ENCODE measurements at regions not wholly inside any gene's neighbourhood (a gene's known extent, or its start where the extent isn't known, plus 50 kb on each side); places are given as distances from the start of the nearest gene placed in this dataset.

- Histone ChIP-seq H3K4me1 (ENCODE audit: control insufficient read depth, insufficient read depth, low read length) (no peaks in the 10 kb centered on the region), H3K4me3 (ENCODE audit: low read length in 2 of 2) (no peak overlapping the region), H3K27ac (ENCODE audit: low read length) (no peak overlapping the region), H3K36me3 (ENCODE audit: control insufficient read depth in 2 of 2, insufficient read depth in 2 of 2, low read length in 2 of 2) (no peaks in the 10 kb centered on the region), H3K27me3 (ENCODE audit: control insufficient read depth in 1 of 2, insufficient read depth in 2 of 2, low read length in 2 of 2) (no peaks in the 10 kb centered on the region), H3K9me3 (ENCODE audit: control insufficient read depth in 2 of 2, low read length in 2 of 2) (no peaks in the 10 kb centered on the region), H3K9ac (ENCODE audit: low read length in 2 of 2) (no peak overlapping the region)
These were observed 774.5 kb downstream of the USP25 start for GRCh38 chr21:16504281-16504680.

- H3K4me3 ChIP-seq (ENCODE audit: low read length in 2 of 2) = no peak overlapping the region
- H3K27me3 ChIP-seq (ENCODE audit: control insufficient read depth in 1 of 2, insufficient read depth in 2 of 2, low read length in 2 of 2) = no peaks in the 10 kb centered on the region
- no peaks in the 10 kb centered on the region for H3K9me3 ChIP-seq (ENCODE audit: control insufficient read depth in 2 of 2, low read length in 2 of 2)
- H3K4me1 ChIP-seq (ENCODE audit: control insufficient read depth, insufficient read depth, low read length) = no peaks in the 10 kb centered on the region
- no peak overlapping the region for H3K27ac ChIP-seq (ENCODE audit: low read length)
- no peak overlapping the region for H3K9ac ChIP-seq (ENCODE audit: low read length in 2 of 2)
- H3K36me3 ChIP-seq (ENCODE audit: control insufficient read depth in 2 of 2, insufficient read depth in 2 of 2, low read length in 2 of 2) = no peaks in the 10 kb centered on the region
These were observed 775.0 kb downstream of the USP25 start for GRCh38 chr21:16504766-16505165.

GRCh38 chr21:16509476-16509875, 779.7 kb downstream of the USP25 start:
- Histone ChIP-seq H3K9me3 (ENCODE audit: control insufficient read depth in 2 of 2, low read length in 2 of 2) (no peaks in the 10 kb centered on the region), H3K4me1 (ENCODE audit: control insufficient read depth, insufficient read depth, low read length) (no peaks in the 10 kb centered on the region), H3K27me3 (ENCODE audit: control insufficient read depth in 1 of 2, insufficient read depth in 2 of 2, low read length in 2 of 2) (no peaks in the 10 kb centered on the region), H3K27ac (ENCODE audit: low read length) (no peak overlapping the region), H3K36me3 (ENCODE audit: control insufficient read depth in 2 of 2, insufficient read depth in 2 of 2, low read length in 2 of 2) (no peaks in the 10 kb centered on the region), H3K4me3 (ENCODE audit: low read length in 2 of 2) (no peak overlapping the region), H3K9ac (ENCODE audit: low read length in 2 of 2) (no peak overlapping the region)

GRCh38 chr21:16514316-16514715, 784.5 kb downstream of the USP25 start:
- Histone ChIP-seq H3K9me3 (ENCODE audit: control insufficient read depth in 2 of 2, low read length in 2 of 2) (no peaks in the 10 kb centered on the region), H3K4me3 (ENCODE audit: low read length in 2 of 2) (no peak overlapping the region), H3K27me3 (ENCODE audit: control insufficient read depth in 1 of 2, insufficient read depth in 2 of 2, low read length in 2 of 2) (no peaks in the 10 kb centered on the region), H3K27ac (ENCODE audit: low read length) (no peak overlapping the region), H3K9ac (ENCODE audit: low read length in 2 of 2) (no peak overlapping the region), H3K4me1 (ENCODE audit: control insufficient read depth, insufficient read depth, low read length) (no peaks in the 10 kb centered on the region), H3K36me3 (ENCODE audit: control insufficient read depth in 2 of 2, insufficient read depth in 2 of 2, low read length in 2 of 2) (no peaks in the 10 kb centered on the region)

GRCh38 chr21:16517383-16517782, 787.6 kb downstream of the USP25 start:
- Histone ChIP-seq H3K27ac (ENCODE audit: low read length) (no peak overlapping the region), H3K9ac (ENCODE audit: low read length in 2 of 2) (no peak overlapping the region), H3K36me3 (ENCODE audit: control insufficient read depth in 2 of 2, insufficient read depth in 2 of 2, low read length in 2 of 2) (no peaks in the 10 kb centered on the region), H3K9me3 (ENCODE audit: control insufficient read depth in 2 of 2, low read length in 2 of 2) (no peaks in the 10 kb centered on the region), H3K4me3 (ENCODE audit: low read length in 2 of 2) (no peak overlapping the region), H3K27me3 (ENCODE audit: control insufficient read depth in 1 of 2, insufficient read depth in 2 of 2, low read length in 2 of 2) (no peaks in the 10 kb centered on the region), H3K4me1 (ENCODE audit: control insufficient read depth, insufficient read depth, low read length) (no peaks in the 10 kb centered on the region)

- Histone ChIP-seq H3K9me3 (ENCODE audit: control insufficient read depth in 2 of 2, low read length in 2 of 2) (no peaks in the 10 kb centered on the region), H3K9ac (ENCODE audit: low read length in 2 of 2) (no peak overlapping the region), H3K4me1 (ENCODE audit: control insufficient read depth, insufficient read depth, low read length) (no peaks in the 10 kb centered on the region), H3K27me3 (ENCODE audit: control insufficient read depth in 1 of 2, insufficient read depth in 2 of 2, low read length in 2 of 2) (no peaks in the 10 kb centered on the region), H3K4me3 (ENCODE audit: low read length in 2 of 2) (no peak overlapping the region), H3K27ac (ENCODE audit: low read length) (no peak overlapping the region), H3K36me3 (ENCODE audit: control insufficient read depth in 2 of 2, insufficient read depth in 2 of 2, low read length in 2 of 2) (no peaks in the 10 kb centered on the region)
These were observed 789.3 kb downstream of the USP25 start for GRCh38 chr21:16519036-16519435.

- Histone ChIP-seq H3K4me3 (ENCODE audit: low read length in 2 of 2) (no peak overlapping the region), H3K27ac (ENCODE audit: low read length) (no peak overlapping the region), H3K9me3 (ENCODE audit: control insufficient read depth in 2 of 2, low read length in 2 of 2) (no peaks in the 10 kb centered on the region), H3K9ac (ENCODE audit: low read length in 2 of 2) (no peak overlapping the region), H3K36me3 (ENCODE audit: control insufficient read depth in 2 of 2, insufficient read depth in 2 of 2, low read length in 2 of 2) (no peaks in the 10 kb centered on the region), H3K4me1 (ENCODE audit: control insufficient read depth, insufficient read depth, low read length) (no peaks in the 10 kb centered on the region), H3K27me3 (ENCODE audit: control insufficient read depth in 1 of 2, insufficient read depth in 2 of 2, low read length in 2 of 2) (no peaks in the 10 kb centered on the region)
These were observed 789.9 kb downstream of the USP25 start for GRCh38 chr21:16519644-16520043.

- no peaks in the 10 kb centered on the region for H3K4me1 ChIP-seq (ENCODE audit: control insufficient read depth, insufficient read depth, low read length)
- H3K27ac ChIP-seq (ENCODE audit: low read length) = no peak overlapping the region
- H3K4me3 ChIP-seq (ENCODE audit: low read length in 2 of 2) = no peak overlapping the region
- no peaks in the 10 kb centered on the region for H3K27me3 ChIP-seq (ENCODE audit: control insufficient read depth in 1 of 2, insufficient read depth in 2 of 2, low read length in 2 of 2)
- no peak overlapping the region for H3K9ac ChIP-seq (ENCODE audit: low read length in 2 of 2)
- H3K9me3 ChIP-seq (ENCODE audit: control insufficient read depth in 2 of 2, low read length in 2 of 2) = no peaks in the 10 kb centered on the region
- no peaks in the 10 kb centered on the region for H3K36me3 ChIP-seq (ENCODE audit: control insufficient read depth in 2 of 2, insufficient read depth in 2 of 2, low read length in 2 of 2)
These were observed 792.8 kb downstream of the USP25 start for GRCh38 chr21:16522548-16522947.

- Histone ChIP-seq H3K36me3 (ENCODE audit: control insufficient read depth in 2 of 2, insufficient read depth in 2 of 2, low read length in 2 of 2) (peaks cover 0 to 2% of the 10 kb centered on the region in 2 donors), H3K4me3 (ENCODE audit: low read length in 2 of 2) (no peak overlapping the region), H3K27me3 (ENCODE audit: control insufficient read depth in 1 of 2, insufficient read depth in 2 of 2, low read length in 2 of 2) (no peaks in the 10 kb centered on the region), H3K27ac (ENCODE audit: low read length) (no peak overlapping the region), H3K9me3 (ENCODE audit: control insufficient read depth in 2 of 2, low read length in 2 of 2) (peaks cover 0 to 2% of the 10 kb centered on the region in 2 donors), H3K4me1 (ENCODE audit: control insufficient read depth, insufficient read depth, low read length) (peaks cover 3% of the 10 kb centered on the region), H3K9ac (ENCODE audit: low read length in 2 of 2) (no peak overlapping the region)
These were observed 800.9 kb downstream of the USP25 start for GRCh38 chr21:16530656-16531055.

- H3K27ac ChIP-seq (ENCODE audit: low read length) = no peak overlapping the region
These were observed 803.1 kb downstream of the USP25 start for GRCh38 chr21:16532840-16533239.

GRCh38 chr21:16533692-16534407, 804.1 kb downstream of the USP25 start:
- peaks cover 3% of the 10 kb centered on the region for H3K4me1 ChIP-seq (ENCODE audit: control insufficient read depth, insufficient read depth, low read length)
- peaks cover 0 to 2% of the 10 kb centered on the region in 2 donors for H3K36me3 ChIP-seq (ENCODE audit: control insufficient read depth in 2 of 2, insufficient read depth in 2 of 2, low read length in 2 of 2)
- H3K27ac ChIP-seq (ENCODE audit: low read length) = peak overlapping the region; percentile 77
- H3K9ac ChIP-seq (ENCODE audit: low read length in 2 of 2) = peak overlapping the region in 1 of 2 donors; percentile 48
- H3K4me3 ChIP-seq (ENCODE audit: low read length in 2 of 2) = peak overlapping the region; percentile 67 to 76
- H3K27me3 ChIP-seq (ENCODE audit: control insufficient read depth in 1 of 2, insufficient read depth in 2 of 2, low read length in 2 of 2) = no peaks in the 10 kb centered on the region
- peaks cover 0 to 2% of the 10 kb centered on the region in 2 donors for H3K9me3 ChIP-seq (ENCODE audit: control insufficient read depth in 2 of 2, low read length in 2 of 2)

More at GRCh38 chr21:16532840-16533239, 803.1 kb downstream of the USP25 start:
- peaks cover 0 to 2% of the 10 kb centered on the region in 2 donors for H3K9me3 ChIP-seq (ENCODE audit: control insufficient read depth in 2 of 2, low read length in 2 of 2)
- H3K27me3 ChIP-seq (ENCODE audit: control insufficient read depth in 1 of 2, insufficient read depth in 2 of 2, low read length in 2 of 2) = no peaks in the 10 kb centered on the region
- no peak overlapping the region for H3K4me3 ChIP-seq (ENCODE audit: low read length in 2 of 2)
- H3K9ac ChIP-seq (ENCODE audit: low read length in 2 of 2) = no peak overlapping the region
- peaks cover 0 to 2% of the 10 kb centered on the region in 2 donors for H3K36me3 ChIP-seq (ENCODE audit: control insufficient read depth in 2 of 2, insufficient read depth in 2 of 2, low read length in 2 of 2)
- H3K4me1 ChIP-seq (ENCODE audit: control insufficient read depth, insufficient read depth, low read length) = peaks cover 3% of the 10 kb centered on the region
